GM21381 (cell line): ENCODE measurements at regions not wholly inside any gene's neighbourhood (a gene's known extent, or its start where the extent isn't known, plus 50 kb on each side); places are given as distances from the start of the nearest gene placed in this dataset.
"Not testable (repeated sequence)": the region's sequence is repeated elsewhere in the genome, so short reads cannot be mapped to it uniquely, and the experiment has no call there.

ENCODE experiments used
- ATAC-seq: cut with Tn5 transposase; IDR thresholded peaks from one replicate; pipeline ENCODE4 v1.9.1; 2021; ENCODE audit warnings: mild to moderate bottlenecking, moderate library complexity; ENCODE audit not compliant: unreplicated experiment

DNA sequence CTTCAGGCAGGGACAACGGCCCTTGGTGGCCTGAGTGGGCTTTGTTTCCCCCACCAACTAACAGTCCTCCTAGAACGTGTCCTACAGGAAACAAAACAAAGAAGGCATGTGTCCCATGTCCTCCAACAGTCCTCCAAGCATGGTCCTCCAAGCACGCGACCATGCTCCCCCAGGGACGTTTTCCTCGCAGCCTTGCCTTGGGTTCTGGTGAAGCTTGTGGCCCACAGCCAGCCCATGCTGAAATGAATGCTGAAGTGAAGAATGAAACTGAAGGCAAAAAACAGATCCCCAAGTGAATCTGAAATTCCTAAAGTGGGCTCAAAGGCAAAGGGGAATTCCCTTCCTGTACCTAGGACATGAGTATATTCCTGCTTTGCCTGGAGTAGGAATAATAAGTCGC lies 176.6 kb downstream of the JCAD start:
- ATAC-seq, result no peak

DNA sequence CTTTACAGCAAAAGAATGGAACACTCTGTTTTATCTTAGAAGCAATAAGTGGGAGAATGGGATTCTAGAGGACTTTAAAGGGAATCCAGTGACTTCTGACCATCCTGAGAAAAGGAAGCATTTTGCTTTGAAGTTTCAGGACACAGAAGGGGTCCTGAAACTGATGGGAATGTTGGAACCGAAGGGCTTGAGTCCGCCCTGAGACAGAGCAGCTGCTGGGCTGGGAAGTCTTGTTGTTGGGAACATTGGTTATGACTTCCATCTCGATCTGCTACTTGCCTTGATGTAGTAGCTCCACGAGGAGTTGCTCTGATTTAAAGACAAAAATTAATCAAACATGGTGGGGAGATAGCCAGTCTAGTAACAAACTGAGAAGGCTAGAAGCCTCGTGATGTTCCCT lies 177.6 kb downstream of the JCAD start:
- ATAC-seq, result no peak

DNA sequence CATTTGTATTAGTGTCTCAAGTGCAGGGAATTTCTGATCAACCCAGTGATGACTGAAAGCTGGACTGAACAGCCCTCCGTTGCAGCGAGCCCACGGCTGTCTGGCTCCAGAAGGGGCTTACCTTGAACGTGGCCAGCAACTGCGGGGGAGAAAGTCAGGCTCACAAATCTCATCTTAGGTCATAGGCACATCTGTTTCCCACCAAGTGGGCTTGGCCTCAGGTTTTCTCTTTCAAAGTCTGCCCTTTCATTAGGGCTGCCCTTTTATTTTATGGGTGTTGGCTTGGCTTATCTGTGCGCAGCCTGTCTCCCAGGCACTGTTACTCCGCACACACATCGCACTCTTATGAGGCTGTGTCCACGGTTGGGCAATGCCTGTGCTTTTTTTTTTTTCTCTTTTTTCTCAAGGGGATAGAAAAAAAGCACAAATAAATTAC lies 178.0 kb downstream of the JCAD start:
- ATAC-seq, result no peak

DNA sequence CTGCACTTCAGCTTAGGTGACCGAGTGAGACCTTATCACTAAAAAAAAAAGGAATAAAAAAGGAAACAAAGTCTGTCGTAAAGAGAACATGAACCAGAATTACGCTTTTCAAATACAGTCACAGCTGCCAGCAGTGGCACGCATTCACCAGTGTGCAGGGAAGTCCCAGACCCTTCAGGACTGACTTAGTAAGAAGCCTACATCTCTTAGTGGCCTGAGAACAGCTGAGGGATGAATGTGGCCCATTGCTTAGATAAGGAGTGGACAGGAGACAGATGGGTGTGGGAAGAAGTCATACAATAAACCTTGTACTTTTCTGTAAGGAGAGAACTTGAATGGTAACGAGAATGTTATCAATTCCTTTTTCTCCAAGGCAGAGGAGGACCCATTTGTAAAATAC lies 178.5 kb downstream of the JCAD start:
- no peak for ATAC-seq

DNA sequence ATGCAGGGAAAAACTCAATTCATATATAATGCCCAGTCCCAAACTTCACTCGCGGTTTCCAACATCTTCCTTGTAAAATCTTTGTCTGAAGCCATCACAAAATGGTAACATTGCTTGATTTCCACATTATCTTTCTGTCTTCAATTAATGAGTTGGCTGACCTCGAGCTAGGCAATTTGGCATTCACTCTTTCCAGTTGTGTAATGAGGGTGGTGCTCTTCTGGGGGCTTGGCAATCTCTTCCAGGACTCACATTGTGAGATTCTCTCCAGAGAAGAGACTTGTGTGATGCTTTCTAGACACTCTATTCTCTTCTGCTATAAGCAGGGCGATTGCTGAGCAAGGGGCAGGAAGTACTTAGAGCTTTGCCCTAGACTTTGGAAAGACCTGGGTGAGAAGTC lies 179.5 kb downstream of the JCAD start:
- ATAC-seq, result no peak

DNA sequence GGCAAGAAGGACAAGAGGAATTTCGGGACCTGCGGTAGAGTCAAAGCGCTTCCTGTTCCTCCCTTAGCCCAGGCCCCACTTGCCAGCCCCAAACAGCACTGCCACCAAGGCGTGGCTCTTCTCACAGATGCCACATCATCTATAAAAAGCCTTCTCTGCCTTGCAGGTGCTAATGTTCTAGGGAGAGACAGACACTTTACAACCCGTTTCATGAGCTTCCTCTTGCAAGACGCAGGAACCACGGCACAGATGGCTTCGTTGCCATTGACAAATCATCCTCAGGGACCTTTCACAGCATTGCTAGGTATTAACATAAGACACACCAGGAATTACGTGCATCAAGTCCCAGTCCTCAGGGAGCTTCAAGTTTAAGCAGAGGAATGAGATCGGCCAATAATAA lies 180.9 kb downstream of the JCAD start:
- ATAC-seq, result no peak

DNA sequence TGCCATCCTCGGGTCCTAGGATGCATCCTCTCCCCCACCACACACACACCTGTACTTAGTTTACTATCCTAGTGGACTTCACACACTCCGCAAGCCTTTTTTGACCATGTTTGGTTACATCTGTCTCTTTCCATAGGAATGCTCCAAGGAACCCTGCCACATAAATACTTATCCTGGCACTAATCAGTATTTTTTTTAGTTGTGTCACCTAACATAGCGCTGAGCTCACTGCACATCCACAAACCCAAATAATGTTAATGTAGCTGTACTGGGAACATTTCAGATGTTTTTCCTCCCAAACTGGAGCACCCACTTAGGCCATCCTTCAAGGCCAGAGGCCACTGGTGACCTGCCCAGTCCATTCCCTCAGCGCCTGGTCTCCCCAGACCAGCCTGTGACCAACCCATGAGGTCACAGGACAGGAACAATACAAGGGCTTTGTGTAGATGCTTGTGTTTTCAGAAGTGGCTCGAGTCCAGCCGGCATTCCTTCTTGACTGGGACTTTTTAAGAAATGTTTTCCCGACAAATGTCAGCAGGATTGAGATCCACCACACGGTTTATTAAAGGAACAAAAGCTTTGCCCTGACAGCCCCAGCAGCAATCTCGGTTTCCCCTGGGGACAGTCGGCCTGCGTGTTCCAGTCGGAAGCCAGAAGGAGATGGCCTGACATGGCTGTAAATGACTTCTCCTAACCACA lies 181.4 kb downstream of the JCAD start:
- no peak for ATAC-seq

DNA sequence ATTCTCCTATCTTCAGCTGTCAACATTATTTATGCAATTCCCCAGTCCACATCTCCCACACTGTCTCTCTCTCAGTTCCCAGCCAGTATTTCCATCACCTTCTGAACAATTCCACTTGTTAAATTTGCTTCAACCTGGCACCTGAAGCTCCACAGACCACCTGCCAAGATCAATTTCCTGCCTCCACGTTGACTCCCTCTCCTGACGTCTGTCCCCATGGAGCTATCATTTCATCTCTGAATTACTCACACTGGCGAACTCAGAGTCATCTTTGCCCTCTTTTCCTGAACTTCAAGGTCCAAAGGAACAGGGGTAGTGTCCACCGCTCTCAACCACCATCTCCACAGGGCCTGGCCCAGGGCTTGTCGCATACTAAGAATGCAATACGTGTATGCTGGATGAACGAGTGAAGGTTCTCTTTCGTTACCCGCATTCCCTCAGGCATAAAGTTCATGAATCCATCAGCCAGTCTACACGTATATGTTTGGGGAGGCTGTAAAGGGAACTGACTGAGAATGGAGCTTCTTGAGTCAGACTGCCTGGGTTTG lies 183.3 kb downstream of the JCAD start:
- no peak for ATAC-seq

DNA sequence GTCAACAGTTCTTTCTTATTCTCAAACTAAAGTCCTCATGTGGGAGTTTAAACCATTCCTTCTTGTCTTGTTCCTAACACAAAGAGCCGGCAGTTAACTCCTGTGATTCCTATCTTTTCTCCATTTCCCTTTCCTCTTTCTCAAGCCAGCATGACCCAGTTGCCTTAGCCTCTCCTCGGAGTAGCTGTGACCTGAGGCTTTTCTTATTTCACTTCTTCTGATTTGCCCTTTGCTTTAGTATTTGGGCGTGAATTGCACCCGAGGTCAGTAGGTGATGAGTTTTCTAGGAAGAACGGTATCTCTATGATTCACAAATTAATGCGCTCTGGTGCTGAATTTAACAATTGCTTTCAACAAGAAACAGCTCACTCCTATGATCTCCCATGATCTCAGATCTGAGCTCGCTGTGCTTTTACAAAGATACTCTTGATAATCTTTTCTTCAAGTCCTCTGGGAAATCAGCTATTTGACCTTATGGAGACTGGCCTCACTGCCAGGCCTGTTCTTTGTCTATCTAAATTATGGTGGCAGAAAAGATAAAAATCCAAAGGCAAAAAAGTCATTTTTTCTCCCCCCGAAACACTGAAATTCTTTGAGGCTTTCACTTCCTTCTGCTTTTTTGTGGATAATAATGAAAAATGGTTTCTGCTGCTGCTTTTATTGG lies 184.6 kb downstream of the JCAD start:
- no peak for ATAC-seq

DNA sequence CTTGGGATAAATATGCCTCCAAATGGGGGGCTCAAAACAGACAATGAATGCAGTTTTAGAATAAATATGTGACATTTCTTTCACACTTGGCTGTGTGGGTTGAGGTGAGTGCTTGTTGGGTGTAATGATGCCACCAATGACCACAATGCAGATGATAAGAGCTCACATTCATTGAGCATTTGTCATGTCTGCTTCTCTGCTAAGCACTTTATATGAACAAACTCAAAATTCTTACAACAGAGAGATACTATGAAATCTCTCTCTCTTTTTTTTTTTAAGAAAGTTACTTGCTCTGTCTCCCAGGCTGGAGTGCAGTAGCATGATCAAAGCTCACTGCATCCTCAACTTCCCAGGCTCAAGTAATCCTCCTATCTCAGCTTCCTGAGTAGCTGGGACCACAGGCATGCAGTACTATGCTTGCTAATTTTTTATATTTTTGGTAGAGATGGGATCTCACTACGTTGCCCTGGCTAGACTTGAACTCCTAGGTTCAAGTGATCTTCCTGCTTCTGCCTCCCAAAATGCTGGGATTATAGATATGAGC lies 185.4 kb downstream of the JCAD start:
- ATAC-seq, result no peak

DNA sequence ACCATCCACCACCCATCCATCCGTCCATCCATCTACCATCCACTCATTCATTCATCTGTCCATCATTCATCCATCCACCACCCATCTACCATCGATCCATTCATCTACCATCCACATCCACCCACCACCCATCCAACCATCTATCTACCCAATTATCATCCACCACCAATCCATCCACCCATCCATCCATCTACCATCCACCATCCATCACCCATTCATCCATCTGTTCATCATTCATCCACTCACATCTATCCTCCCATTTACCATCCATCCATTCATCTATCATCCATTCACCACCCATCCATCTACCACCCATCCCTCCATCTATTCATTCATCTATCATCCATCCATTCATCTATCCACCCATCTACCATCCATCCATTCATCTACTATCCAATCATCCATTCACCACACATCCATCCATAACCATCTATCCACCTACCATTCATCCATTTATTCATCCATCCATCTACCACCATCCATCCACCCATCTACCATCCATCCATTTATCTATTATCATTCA lies 188.8 kb downstream of the JCAD start:
- ATAC-seq, result no peak

DNA sequence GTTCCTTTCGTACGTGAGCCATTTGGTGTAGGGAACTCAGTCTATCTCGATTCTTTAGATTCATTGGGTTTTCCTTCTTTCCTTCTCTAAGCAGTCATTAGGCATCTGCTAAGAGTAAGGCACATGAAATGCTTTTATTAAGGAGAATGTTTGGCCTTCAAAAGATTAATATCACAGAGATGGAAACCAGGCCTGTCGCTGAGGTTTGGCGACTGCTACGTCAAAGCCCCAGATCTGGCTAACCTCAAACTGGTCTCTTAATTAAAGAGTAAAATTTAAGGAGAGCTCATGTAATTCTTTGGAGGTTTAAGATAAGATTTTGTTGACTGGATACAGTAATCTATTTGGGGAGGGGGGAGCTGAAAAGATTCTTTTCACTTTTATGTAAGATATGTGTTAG lies 189.8 kb downstream of the JCAD start:
- ATAC-seq, result no peak

DNA sequence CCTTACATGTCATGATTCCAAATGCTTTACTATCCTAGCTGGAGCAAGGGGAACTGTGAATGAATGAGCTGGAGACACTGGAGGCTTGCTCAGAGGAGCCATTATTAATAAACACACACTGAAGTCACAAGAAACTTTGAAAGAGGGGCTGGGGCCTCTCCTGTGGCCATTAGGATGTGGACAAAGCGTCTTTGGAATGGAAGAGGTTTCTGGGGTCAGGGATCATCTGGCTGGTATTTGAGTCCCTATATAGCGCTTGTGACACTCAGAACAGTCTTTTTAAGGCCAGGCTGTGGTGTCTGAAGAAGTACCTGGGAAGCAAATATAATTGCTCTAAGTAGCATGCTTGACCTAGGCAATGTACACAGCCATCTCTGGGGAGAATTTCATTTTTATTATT lies 193.0 kb downstream of the JCAD start:
- ATAC-seq, result no peak

DNA sequence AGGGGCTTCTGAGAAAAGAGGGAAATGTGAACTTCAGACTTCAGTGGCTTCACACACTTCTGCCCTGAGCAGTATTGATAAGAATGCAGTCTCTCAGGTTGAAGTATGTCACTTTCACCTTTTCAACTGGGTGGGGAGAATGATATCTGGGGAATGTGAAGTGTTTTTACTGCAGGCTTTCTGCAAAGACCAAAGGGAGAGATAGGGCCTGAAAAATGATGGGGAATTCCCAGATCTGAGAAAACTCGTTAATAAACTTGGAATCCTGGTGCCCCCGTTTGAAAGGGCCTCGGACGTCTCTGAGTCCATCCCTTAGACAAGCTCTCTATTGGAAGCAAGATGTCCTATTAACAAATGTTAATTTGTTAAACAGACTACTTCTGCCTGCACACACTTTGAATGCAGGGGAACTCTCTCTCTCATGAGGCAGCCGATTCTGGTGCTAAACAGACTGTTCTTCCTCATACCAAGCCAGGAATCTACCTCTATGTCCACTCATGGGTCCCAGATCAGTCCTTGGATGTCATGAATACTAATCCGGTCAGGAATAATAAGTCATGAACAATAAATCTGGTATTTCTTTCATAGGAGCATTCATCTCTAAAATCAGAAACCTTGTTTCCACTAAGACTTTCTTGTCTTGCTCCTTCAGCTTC lies 193.6 kb downstream of the JCAD start:
- ATAC-seq, result no peak

DNA sequence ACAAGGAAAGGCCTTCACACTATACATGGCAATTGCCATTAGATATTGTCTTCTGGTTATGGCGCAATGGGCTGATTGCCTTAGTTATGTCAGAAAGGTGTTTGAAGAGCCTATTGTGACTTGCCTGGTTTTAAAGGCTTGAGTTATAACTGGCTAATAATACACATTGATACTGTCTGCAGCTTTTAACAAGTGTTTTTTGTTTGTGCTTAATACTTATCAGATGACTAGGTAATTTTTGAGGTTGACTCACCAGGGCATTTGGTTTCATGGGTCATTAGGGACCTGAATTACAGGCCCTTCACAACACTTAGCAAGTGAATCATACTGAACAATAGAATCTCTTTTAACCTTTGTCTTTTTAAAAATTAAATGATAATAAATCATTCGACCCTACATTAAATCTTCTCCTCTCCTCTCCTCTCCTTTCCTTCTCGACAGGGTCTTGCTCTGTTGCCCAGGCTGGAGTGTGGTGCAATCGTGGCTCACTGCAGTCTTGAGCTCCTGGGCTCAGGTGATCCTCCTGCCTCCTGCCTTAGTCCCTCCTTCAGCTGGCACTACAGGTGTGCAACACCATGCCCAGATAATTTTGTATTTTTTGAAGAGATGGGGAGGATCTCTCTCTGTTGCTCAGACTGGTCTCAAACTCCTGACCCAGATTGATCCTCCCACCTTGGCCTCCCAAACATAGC lies 196.3 kb downstream of the JCAD start:
- no peak for ATAC-seq

DNA sequence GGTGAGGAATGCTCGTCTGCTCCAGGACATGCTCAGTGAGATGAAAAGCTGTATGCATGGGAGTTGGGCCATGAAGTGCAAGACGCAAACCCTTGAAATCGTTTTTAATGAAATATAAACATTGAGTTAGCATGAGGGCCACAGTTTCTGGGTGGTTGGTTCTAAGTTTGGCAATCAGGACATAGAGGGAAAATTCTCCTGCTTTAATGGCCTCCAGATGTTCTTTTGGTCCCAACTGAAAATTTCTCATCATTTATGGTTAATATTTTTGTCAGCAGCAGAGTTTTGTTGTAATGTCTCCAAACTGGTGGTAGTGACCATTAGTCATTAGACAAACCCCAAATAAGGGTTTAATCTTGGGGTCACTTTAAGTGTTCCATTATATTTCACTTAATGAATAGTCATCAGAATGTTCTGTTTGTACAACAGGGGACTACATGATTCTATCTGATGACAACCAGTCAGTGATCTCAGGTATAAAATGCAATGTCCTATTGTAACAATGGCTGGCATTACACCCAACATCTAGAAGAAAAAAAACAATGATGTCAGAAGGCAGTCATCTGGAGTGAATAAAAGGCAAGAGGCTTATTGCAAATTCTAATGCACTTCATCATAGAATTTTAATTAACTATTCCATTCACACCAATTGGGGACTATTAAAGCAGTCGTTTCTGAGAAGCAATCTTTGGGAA lies 197.4 kb downstream of the JCAD start:
- ATAC-seq, result no peak

DNA sequence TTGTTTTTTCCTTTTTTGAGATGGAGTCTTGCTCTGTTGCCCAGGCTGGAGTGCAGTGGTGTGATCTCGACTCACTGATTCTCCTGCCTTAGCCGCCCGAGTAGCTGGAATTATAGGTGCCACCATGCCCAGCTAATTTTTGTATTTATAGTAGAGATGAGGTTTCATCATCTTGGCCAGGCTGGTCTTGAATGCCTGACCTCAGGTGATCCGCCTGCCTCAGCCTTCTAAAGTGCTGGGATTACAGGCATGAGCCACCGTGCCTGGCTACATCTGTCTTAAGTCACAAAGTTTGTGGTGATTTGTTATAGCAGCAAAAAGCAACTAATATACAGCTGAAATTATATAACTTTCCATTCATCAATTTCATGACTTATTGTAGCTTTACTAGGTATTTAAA lies 198.2 kb downstream of the JCAD start:
- not testable (repeated sequence) for ATAC-seq

DNA sequence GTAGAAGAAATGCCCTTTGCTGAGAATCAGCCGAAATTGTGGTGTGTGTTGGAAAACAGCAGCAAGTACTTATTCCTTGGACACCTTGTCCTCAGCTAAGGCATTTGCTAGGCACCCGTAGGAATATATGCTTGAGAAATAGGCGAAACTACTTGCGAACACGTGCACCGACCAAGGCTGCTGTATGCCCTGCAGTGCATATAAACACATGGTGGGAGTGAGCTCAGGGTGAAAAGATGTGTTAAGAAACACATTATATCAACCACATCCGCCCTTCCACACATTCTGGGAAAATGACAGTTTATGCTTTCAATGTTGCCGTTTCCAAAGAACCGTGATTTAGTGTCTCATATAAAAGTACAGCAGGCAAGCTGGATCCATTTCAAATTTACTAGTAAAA lies 199.2 kb downstream of the JCAD start:
- ATAC-seq, result no peak

DNA sequence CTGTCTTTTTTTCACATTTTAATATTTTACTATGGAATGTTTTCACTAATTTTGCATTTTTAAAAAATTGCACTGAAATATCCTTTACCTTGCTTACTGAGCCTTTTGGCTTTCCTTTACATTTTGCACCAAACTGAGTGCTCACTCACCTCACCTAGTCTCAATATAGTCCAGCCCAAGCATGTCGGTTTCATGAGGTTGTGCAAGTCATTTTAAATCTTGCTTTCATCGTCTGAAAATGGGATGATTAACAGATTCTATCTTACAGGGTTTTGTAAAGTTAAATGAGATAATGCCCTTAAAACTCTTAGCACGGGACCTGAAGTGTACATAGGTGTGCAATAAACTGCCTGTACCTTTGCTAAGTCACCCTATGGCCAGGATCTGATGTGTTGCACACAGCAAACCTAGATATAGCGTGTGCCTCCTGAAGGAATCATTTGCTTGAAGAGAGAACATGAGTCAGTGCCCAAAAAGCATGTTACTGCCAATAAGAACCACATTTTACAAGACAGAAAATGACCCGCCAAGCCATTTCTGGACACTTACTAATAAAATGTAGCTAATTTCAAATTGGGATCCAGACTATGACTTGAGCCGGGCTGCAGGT lies 199.8 kb downstream of the JCAD start:
- no peak for ATAC-seq

DNA sequence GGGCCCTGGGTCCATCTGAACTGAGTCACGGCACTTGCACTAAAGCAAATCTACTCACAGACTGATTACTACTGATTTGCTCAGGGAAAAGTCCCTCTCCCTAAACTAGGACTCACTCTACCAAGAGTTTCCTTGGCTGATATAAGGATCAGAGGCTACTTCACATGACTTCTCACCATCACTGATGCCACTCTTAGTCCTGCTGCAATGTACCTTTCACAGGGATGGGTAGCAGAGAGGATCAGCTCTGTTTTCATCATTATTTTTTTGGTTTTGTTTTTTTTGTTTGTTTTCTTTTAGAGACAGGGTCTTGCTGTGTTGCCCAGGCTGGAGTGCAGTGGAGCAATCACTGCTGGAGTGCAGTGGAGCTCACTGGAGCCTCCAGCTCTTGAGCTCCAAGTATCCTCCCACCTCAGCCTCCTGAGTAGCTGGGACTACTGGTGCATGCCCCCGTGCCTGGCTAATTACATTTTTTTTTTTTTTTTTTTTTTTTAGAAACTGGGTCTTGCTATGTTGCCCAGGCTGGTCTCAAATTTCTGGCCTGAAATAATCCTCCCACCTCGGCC lies 200.6 kb downstream of the JCAD start:
- no peak for ATAC-seq
